ENCODE measurements at regions not wholly inside any gene's neighbourhood (a gene's known extent, or its start where the extent isn't known, plus 50 kb on each side); places are given as distances from the start of the nearest gene placed in this dataset.
"Not testable (repeated sequence)": the region's sequence is repeated elsewhere in the genome, so short reads cannot be mapped to it uniquely, and the experiment has no call there.

GRCh38 chr6:3977875-3978711 is 100.8 kb downstream of the FAM217A start:
- TF ChIP-seq CTCF (IDR thresholded peaks at IDR 0.05; ENCODE audit: insufficient read depth, missing control alignments): peak; percentile 45
- FAIRE-seq (no peak), DNase-seq (ENCODE audit: insufficient read length, low spot score) (no peak)

- not testable (repeated sequence) for DNase-seq (ENCODE audit: insufficient read length, low spot score); FAIRE-seq
These were observed 100.0 kb downstream of the FAM217A start for GRCh38 chr6:3978966-3979365.

- TF ChIP-seq CTCF (IDR thresholded peaks at IDR 0.05; ENCODE audit: insufficient read depth, missing control alignments): no peak
- FAIRE-seq: no peak
- no peak for DNase-seq (ENCODE audit: insufficient read length, low spot score)
These were observed 97.0 kb downstream of the FAM217A start for GRCh38 chr6:3981917-3982316.

GRCh38 chr6:3983778-3984177 is 95.2 kb downstream of the FAM217A start:
- no peak for TF ChIP-seq CTCF (IDR thresholded peaks at IDR 0.05; ENCODE audit: insufficient read depth, missing control alignments)
- DNase-seq (ENCODE audit: insufficient read length, low spot score) (no peak), FAIRE-seq (no peak)

GRCh38 chr6:3984494-3984893 is 94.4 kb downstream of the FAM217A start:
- TF ChIP-seq CTCF (IDR thresholded peaks at IDR 0.05; ENCODE audit: insufficient read depth, missing control alignments): no peak
- FAIRE-seq (no peak), DNase-seq (ENCODE audit: insufficient read length, low spot score) (no peak)

GRCh38 chr6:3986241-3986640 is 92.7 kb downstream of the FAM217A start:
- DNase-seq (ENCODE audit: insufficient read length, low spot score): no peak
- no peak for TF ChIP-seq CTCF (IDR thresholded peaks at IDR 0.05; ENCODE audit: insufficient read depth, missing control alignments)
- no peak for FAIRE-seq

GRCh38 chr6:3987053-3987452 is 91.9 kb downstream of the FAM217A start:
- no peak for FAIRE-seq
- TF ChIP-seq CTCF (IDR thresholded peaks at IDR 0.05; ENCODE audit: insufficient read depth, missing control alignments): no peak
- no peak for DNase-seq (ENCODE audit: insufficient read length, low spot score)
